Naive thymus-derived CD8-positive, alpha-beta T cell (primary cell): ENCODE measurements at regions not wholly inside any gene's neighbourhood (a gene's known extent, or its start where the extent isn't known, plus 50 kb on each side); places are given as distances from the start of the nearest gene placed in this dataset.

Experiments used
- ATAC-seq, 2 donors: fragments of 150-1000 bp; cut with Tn5 transposase in 1 of 2; sonication (Bioruptor Pico), chemical (Tn5 transposase) in 1 of 2; 1 replicate in 1 of 2; 2 replicates in 1 of 2; pipeline ENCODE4 v1.10.0; 2021; ENCODE audit warnings: mild to moderate bottlenecking in 2 of 2, moderate library complexity in 2 of 2
- POLR2A ChIA-PET: fragments of 350-600 bp; sonication (Branson Sonifier 250); formaldehyde crosslinking; loops from one replicate; lab custom pipeline; 2021; ENCODE audit warnings: antibody characterized with exemption; lab: Charles Lee
- DNase-seq, 10 donors: peaks; one replicate each; pipeline versions ENCODE4 v3.0.0 to v3.0.0-alpha.2; 2020 to 2022
- H3K27ac Mint-ChIP-seq, 10 donors: one replicate each; pipeline ENCODE4 v1.8.0; 2020 to 2022; ENCODE audit warnings: mild to moderate bottlenecking in 10 of 10, mixed read lengths in 10 of 10, moderate library complexity in 4 of 10, inconsistent platforms in 1 of 10
- H3K27me3 Mint-ChIP-seq, 5 donors: one replicate each; pipeline ENCODE4 v1.8.0; 2021 to 2022; ENCODE audit warnings: mixed read lengths in 5 of 5
- H3K36me3 Mint-ChIP-seq, 3 donors: one replicate each; pipeline ENCODE4 v1.8.0; 2020 to 2022; ENCODE audit warnings: mixed read lengths in 3 of 3, mild to moderate bottlenecking in 2 of 3, inconsistent platforms in 1 of 3
- H3K4me1 Mint-ChIP-seq, 4 donors: one replicate each; pipeline ENCODE4 v1.8.0; 2021 to 2022; ENCODE audit warnings: mixed read lengths in 4 of 4
- H3K4me3 Mint-ChIP-seq, 10 donors: one replicate each; pipeline ENCODE4 v1.8.0; 2020 to 2022; ENCODE audit warnings: mild to moderate bottlenecking in 10 of 10, mixed read lengths in 10 of 10, moderate library complexity in 6 of 10, inconsistent platforms in 1 of 10
- H3K9me3 Mint-ChIP-seq, 9 donors: one replicate each; pipeline ENCODE4 v1.8.0; 2020 to 2022; ENCODE audit warnings: mixed read lengths in 9 of 9, mild to moderate bottlenecking in 3 of 9, inconsistent platforms in 1 of 9, moderate library complexity in 1 of 9

DNA sequence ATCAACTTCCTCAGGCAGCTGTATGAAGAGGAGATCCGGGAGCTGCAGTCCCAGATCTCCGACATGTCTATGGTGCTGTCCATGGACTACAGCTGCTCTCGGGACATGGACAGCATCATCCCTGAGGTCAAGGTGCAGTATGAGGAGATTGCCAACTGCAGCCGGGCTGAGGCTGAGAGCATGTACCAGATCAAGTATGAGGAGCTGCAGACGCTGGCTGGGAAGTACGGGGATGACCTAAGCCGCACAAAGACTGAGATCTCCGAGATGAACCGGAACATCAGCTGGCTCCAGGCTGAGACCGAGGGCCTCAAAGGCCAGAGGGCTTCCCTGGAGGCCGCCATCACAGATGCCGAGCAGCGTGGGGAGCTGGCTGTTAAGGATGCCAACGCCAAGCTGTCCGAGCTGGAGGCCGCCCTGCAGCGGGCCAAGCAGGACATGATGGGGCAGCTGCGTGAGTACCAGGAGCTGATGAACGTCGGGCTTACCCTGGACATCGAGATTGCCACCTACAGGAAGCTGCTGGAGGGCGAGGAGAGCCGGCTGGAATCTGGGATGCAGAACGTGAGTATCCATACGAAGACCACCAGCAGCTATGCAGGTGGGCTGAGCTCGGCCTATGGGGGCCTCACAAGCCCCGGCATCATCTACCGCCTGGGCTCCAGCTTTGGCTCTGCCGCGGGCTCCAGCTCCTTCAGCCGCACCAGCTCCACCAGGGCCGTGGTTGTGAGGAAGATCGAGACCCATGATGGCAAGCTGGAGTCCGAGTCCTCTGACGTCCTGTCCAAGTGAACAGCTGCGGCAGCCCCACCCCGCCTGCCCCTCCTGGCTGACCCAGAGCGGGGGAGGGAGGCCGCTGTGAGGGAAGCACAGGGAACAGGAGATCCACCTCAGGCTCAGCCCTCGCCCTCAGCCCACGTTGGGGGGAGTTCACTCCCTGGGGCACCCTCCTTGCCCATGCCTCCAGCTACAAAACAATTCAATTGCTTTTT lies 84.0 kb downstream of the SEC61B start:
- Mint-ChIP-seq H3K36me3 (no peaks in the 10 kb centered on the region), H3K27me3 (peaks cover 8 to 26% (median 14%) of the 10 kb centered on the region in 5 donors), H3K27ac (peak overlapping the region in 1 of 10 donors; percentile 51), H3K4me3 (no peak overlapping the region), H3K4me1 (peaks cover 0 to 1% (median 0%) of the 10 kb centered on the region in 4 donors), H3K9me3 (no peaks in the 10 kb centered on the region)
- ATAC-seq (no peak), DNase-seq (no peak)
- POLR2A ChIA-PET, result no interaction called here

DNA sequence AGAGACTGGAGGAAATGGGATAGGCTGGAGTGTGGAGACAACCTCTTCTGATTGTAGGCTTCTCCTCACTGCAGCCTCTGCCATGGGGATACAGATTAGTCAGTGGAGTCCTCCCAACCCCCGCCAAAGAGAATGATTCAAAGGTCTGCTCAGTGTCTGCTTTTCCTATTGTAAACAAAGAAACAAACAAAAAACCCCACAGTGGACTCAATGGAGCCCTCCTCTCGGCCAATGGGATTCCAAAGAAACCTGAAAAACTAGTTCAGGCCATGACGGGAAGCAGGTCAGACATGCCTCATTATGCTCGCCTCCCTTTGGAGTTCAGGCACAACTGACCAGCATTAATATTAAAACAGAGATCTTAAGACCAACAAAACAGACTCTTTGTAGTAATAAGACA lies 85.8 kb downstream of the SEC61B start:
- Mint-ChIP-seq H3K36me3 (no peaks in the 10 kb centered on the region), H3K4me1 (peaks cover 0 to 1% (median 0%) of the 10 kb centered on the region in 4 donors), H3K9me3 (no peaks in the 10 kb centered on the region), H3K27me3 (peaks cover 5 to 21% (median 12%) of the 10 kb centered on the region in 5 donors), H3K27ac (no peak overlapping the region), H3K4me3 (no peak overlapping the region)
- ATAC-seq, result no peak
- no peak for DNase-seq
- POLR2A ChIA-PET, result no interaction called here

DNA sequence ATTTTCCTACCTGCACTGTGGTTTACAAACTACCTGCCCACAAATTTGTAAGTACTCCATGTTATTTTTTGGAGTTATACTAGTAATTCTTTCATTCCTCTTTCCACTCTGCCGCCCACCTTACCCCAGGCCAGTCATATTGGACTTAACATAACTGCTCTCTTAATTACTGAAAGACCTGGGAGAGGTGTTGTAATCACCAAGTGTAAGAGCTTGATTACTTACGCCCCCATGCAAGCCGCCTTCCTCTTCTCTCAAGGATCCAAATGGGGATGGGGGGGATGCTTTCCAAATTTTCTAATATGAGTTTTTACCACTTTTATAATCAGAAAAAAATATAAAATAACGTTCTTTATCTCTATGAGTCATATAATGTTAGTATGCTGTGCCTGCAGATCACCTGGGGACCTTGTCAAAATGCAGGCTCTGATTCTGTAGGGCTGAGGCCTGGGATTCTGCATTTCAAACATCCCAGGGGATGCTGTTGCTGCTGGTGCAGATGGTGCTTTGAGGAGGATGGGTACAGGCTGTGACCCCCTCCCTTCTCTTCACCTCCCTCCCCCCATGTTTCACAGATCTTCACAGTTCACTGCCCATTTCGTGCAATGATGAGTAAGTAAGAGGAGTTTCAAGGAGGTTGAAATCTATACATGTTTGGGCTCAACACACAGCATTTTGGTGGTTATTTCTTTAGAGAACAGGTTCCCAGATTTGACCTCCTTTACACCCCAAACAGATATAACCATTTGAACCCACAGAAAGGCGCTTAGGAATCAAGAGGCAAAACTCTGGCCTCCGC lies 87.3 kb downstream of the SEC61B start:
- no peak overlapping the region for H3K27ac Mint-ChIP-seq
- H3K4me3 Mint-ChIP-seq, result no peak overlapping the region
- DNase-seq (no peak), ATAC-seq (no peak)
- H3K4me1 Mint-ChIP-seq, result peaks cover 0 to 1% (median 0%) of the 10 kb centered on the region in 4 donors
- no peaks in the 10 kb centered on the region for H3K9me3 Mint-ChIP-seq
- H3K36me3 Mint-ChIP-seq, result no peaks in the 10 kb centered on the region
- POLR2A ChIA-PET, result no interaction called here
- peaks cover 2 to 18% (median 9%) of the 10 kb centered on the region in 5 donors for H3K27me3 Mint-ChIP-seq

DNA sequence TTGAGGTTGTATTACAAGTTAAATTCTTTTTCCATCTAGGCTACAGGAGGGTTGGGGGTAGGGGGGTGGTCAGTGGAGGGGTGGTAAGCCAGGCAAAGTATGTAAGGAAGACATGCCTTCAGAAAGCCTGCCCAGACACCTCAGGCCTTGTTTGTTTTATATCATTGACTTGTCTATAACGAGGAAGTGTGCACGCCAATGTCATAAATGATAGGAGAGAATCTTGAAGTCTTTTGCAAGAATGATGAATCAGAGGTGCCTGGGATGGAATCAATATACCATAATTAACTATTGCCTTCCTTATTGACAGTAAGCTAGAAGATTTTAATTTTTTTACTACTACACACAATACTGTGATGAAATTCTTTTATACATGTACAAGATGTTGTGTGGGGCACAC lies 90.7 kb downstream of the SEC61B start:
- POLR2A ChIA-PET, result no interaction called here
- no peak for DNase-seq
- Mint-ChIP-seq H3K4me3 (no peak overlapping the region), H3K4me1 (peaks cover 0 to 1% (median 0%) of the 10 kb centered on the region in 4 donors), H3K36me3 (no peaks in the 10 kb centered on the region), H3K9me3 (no peaks in the 10 kb centered on the region), H3K27ac (no peak overlapping the region), H3K27me3 (peaks cover 7 to 14% (median 11%) of the 10 kb centered on the region in 5 donors)
- ATAC-seq, result no peak

DNA sequence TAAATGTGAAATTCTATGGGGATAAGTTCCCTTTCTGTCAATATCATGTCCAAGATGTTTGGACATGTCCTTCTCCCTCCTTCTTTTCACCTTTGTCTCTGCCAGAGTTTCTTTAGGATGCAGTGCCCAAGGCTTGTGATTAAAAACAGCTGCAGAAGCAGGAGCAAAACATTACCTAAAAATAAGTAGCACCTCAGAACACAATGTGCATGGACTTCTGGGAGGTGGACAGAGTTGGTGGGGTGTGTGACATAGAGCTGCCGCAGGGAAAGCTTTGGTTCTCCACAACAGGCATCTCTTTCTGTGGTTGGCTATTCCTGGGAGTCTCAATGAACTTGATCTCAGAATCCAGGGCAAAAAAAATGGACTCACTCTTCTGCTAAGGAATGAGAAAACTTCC lies 97.0 kb downstream of the SEC61B start:
- Mint-ChIP-seq H3K27ac (no peak overlapping the region), H3K4me3 (no peak overlapping the region), H3K9me3 (no peaks in the 10 kb centered on the region), H3K27me3 (peaks cover 18 to 27% (median 26%) of the 10 kb centered on the region in 5 donors), H3K36me3 (no peaks in the 10 kb centered on the region), H3K4me1 (no peaks in the 10 kb centered on the region)
- no peak for DNase-seq
- ATAC-seq, result no peak
- POLR2A ChIA-PET, result no interaction called here

DNA sequence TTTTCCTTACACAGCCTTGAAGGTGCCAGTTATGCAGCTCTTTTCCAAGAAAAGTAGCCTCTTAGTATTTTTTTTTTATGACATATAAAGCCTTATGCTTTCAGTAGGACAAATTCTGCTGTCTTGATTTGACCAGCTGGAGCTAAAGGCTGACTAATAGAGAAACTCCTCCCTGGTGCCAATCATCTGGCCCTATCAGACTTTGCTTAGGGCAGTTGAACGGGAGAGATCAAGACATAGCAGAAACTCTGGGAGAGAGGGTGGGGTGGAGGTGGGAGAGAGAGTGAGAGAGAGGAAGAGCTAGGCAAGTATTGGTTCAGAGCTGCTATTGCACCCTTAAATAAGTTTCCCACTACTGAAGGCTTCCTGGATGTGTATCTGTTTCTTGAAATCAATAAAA lies 100.2 kb downstream of the SEC61B start:
- H3K4me1 Mint-ChIP-seq, result no peaks in the 10 kb centered on the region
- H3K4me3 Mint-ChIP-seq, result no peak overlapping the region
- ATAC-seq, result no peak
- peaks cover 15 to 27% (median 24%) of the 10 kb centered on the region in 5 donors for H3K27me3 Mint-ChIP-seq
- no peak for DNase-seq
- H3K9me3 Mint-ChIP-seq, result no peaks in the 10 kb centered on the region
- POLR2A ChIA-PET, result no interaction called here
- no peak overlapping the region for H3K27ac Mint-ChIP-seq
- no peaks in the 10 kb centered on the region for H3K36me3 Mint-ChIP-seq

DNA sequence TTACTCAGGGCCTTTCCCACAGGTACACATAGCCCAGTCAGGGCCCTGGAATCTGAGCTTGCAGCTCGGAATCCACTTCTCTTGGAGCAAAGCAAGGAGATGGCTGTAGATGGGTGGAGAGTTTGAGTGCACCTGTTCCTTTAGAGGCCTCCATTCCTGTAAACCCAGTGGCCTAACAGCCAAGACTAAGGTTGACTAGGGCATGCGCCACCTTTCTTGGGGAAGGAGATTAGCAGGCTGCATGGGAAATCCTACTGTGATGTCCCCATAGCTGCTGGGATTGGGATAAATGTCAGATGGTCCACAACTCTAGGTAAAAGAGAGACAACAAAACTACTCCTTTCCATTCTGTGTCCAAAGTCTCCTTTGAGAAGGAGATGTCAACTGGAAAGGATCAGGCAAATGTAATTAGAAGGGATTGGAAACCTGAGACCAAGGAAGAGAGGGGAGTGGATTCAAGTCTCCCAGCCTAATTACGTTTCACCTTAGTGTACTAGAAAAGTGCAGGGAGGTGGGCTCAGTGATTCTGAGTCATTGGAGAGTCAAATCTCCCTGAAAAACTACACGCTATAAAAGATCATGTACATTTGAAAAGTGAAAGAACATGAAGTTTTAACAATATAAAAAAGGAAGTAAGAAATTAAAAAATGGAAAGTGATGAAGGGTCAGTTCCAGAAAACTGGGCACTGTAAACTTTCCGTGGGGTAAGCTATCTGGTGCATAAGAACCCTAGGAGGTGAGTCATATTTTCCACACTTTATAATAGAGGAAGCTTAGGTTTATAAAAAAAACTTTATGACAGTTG lies 104.2 kb downstream of the SEC61B start:
- Mint-ChIP-seq H3K9me3 (no peaks in the 10 kb centered on the region), H3K27me3 (peaks cover 11 to 25% (median 23%) of the 10 kb centered on the region in 5 donors), H3K4me1 (no peaks in the 10 kb centered on the region), H3K4me3 (no peak overlapping the region), H3K27ac (no peak overlapping the region), H3K36me3 (no peaks in the 10 kb centered on the region)
- no peak for DNase-seq
- POLR2A ChIA-PET, result no interaction called here
- no peak for ATAC-seq

DNA sequence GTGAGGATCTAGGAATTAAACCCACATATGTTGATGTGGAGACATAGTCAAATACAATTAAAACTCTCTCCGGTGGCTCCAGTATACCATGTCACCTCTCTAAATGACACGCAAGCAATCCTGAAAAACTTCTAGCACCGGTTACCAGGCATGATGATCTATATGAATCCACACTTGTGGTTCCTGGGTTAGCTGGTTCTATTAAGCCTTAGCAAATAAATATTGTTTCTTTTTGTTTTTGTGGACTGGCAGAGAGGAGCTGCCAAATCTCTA lies 104.8 kb downstream of the SEC61B start:
- Mint-ChIP-seq H3K4me3 (no peak overlapping the region), H3K4me1 (no peaks in the 10 kb centered on the region), H3K9me3 (no peaks in the 10 kb centered on the region), H3K27me3 (peaks cover 8 to 22% (median 18%) of the 10 kb centered on the region in 5 donors), H3K27ac (no peak overlapping the region), H3K36me3 (no peaks in the 10 kb centered on the region)
- ATAC-seq (no peak), DNase-seq (no peak)
- POLR2A ChIA-PET, result no interaction called here

DNA sequence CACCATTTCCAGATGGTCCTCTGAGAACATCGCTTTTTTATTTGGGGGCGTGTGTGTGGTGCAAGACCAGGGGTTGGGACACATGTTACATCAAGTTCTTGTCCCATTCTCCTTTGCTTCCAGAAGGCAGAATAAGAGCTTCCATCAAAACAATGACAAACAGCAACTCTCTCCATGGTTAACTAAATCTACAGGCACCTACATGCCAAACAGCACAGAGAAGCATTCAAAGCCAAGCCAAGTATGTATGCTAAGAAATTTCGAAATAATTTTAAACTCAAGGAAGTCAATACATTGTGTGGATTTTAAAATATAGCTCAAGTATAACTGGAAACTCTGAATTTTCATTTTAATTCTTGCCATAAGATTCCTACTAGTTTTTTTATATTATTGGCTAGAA lies 105.6 kb downstream of the SEC61B start:
- ATAC-seq, result no peak
- DNase-seq, result no peak
- peaks cover 6 to 21% (median 14%) of the 10 kb centered on the region in 5 donors for H3K27me3 Mint-ChIP-seq
- no peak overlapping the region for H3K4me3 Mint-ChIP-seq
- no peaks in the 10 kb centered on the region for H3K9me3 Mint-ChIP-seq
- POLR2A ChIA-PET, result no interaction called here
- no peaks in the 10 kb centered on the region for H3K4me1 Mint-ChIP-seq
- no peaks in the 10 kb centered on the region for H3K36me3 Mint-ChIP-seq
- H3K27ac Mint-ChIP-seq, result no peak overlapping the region

DNA sequence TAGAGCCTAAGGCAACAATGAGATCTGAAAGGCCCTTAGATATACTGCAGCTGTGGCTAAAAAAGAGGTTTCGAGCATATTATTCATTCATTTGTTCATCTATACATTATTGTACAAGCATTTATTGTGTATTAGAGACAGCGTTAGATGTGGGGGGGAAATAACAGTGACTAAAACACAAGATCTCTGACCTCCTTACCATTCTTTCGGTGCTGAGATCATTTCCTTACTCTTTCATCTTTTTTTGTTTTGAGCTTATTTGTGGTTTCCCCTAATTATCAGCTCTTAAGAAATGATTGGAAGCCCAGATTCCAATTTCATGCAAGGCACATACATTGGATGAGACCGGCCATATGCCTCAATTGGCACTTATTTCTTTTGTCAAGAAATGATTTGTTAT lies 113.2 kb downstream of the SEC61B start:
- POLR2A ChIA-PET, result no interaction called here
- H3K4me3 Mint-ChIP-seq, result no peak overlapping the region
- DNase-seq, result no peak
- H3K27ac Mint-ChIP-seq, result no peak overlapping the region
- peaks cover 0 to 10% (median 6%) of the 10 kb centered on the region in 5 donors for H3K27me3 Mint-ChIP-seq
- no peak for ATAC-seq
- H3K36me3 Mint-ChIP-seq, result no peaks in the 10 kb centered on the region
- H3K4me1 Mint-ChIP-seq, result no peaks in the 10 kb centered on the region
- H3K9me3 Mint-ChIP-seq, result no peaks in the 10 kb centered on the region

DNA sequence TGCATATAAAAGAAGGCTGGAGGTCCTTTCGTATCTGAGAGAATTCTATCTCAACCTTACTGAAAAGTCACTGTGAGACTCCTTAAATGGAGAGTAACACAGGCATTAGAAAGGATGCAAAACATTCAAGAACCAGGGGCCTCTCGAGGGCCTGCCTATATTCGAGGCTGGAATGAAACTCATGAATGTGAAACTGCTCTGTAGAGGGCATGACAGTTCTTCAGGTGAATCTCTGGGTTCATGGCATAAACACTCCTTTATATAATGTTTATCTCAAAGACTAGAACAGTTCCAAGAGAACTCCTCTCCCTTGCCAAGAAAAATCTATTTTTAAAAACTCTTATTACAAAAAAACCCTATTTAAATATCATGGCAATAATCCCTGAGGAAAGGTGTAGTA lies 113.9 kb downstream of the SEC61B start:
- DNase-seq (no peak), ATAC-seq (no peak)
- Mint-ChIP-seq H3K27me3 (peaks cover 0 to 10% (median 3%) of the 10 kb centered on the region in 5 donors), H3K36me3 (no peaks in the 10 kb centered on the region), H3K27ac (no peak overlapping the region), H3K4me3 (no peak overlapping the region), H3K9me3 (no peaks in the 10 kb centered on the region), H3K4me1 (no peaks in the 10 kb centered on the region)
- POLR2A ChIA-PET, result no interaction called here

DNA sequence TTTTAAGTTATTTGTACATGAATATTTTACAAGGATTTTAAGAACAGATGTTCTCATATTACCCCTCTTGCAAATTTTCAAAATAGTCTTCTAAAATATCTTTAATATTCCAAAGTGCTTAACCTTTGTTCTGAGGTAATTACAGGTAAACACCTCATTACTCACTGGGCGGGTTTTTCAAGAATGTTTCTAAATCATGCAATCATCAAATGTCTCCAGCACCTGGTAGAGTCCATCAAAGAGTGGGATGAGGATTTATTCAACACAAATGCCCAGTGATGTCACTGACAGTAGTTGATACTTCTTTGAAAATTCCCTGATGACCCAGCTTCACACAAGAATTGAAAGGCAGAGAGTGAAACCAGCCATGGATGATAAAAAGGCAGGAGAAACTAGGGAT lies 114.4 kb downstream of the SEC61B start:
- no peaks in the 10 kb centered on the region for H3K4me1 Mint-ChIP-seq
- DNase-seq (no peak), ATAC-seq (no peak)
- no peaks in the 10 kb centered on the region for H3K36me3 Mint-ChIP-seq
- no peak overlapping the region for H3K4me3 Mint-ChIP-seq
- H3K9me3 Mint-ChIP-seq, result no peaks in the 10 kb centered on the region
- no peak overlapping the region for H3K27ac Mint-ChIP-seq
- peaks cover 0 to 8% (median under 1%) of the 10 kb centered on the region in 5 donors for H3K27me3 Mint-ChIP-seq
- POLR2A ChIA-PET, result no interaction called here

DNA sequence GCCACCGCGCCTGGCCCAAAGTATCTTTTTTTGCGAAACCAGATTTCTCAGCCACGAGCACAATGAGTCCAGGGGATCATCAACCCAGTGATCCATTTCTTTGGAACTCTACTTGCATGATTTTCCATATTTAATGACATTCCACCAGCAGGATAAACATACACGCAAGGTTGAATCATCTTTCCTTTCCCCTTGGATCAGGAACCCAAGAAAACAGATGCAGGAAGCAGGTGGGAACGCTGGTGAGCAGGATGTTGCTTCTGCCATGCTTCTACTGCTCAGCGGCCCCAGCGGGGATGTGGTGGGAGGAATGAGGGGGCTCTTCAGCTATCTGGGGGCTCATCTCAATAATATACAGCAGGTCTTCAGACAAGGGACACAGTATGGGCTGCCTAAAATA lies 118.2 kb downstream of the SEC61B start:
- POLR2A ChIA-PET, result no interaction called here
- Mint-ChIP-seq H3K27me3 (peaks cover 0 to 10% (median 3%) of the 10 kb centered on the region in 5 donors), H3K36me3 (no peaks in the 10 kb centered on the region), H3K4me3 (no peak overlapping the region), H3K27ac (no peak overlapping the region), H3K9me3 (no peaks in the 10 kb centered on the region), H3K4me1 (no peaks in the 10 kb centered on the region)
- DNase-seq (no peak), ATAC-seq (no peak)
